A549 (cell line): ENCODE measurements at regions not wholly inside any gene's neighbourhood (a gene's known extent, or its start where the extent isn't known, plus 50 kb on each side); places are given as distances from the start of the nearest gene placed in this dataset.

ENCODE experiments used
- FOSL2 ChIP-seq, 2 experiments: fragments of 450-650 bp in 1 of 2; fragments of >200 bp in 1 of 2; sonication (Bioruptor Twin) in 1 of 2; formaldehyde crosslinking; IDR thresholded peaks; 2 replicates each; pipeline versions ENCODE4 v1.5.0 to v1.6.1; 2016 to 2020; ENCODE audit warnings: mild to moderate bottlenecking in 1 of 2, moderate library complexity in 1 of 2
- KDM5A ChIP-seq: fragments of 200-600 bp; sonication (generic); IDR thresholded peaks from 2 replicates; pipeline ENCODE4 v1.6.1; 2016; ENCODE audit warnings: antibody characterized with exemption, mild to moderate bottlenecking
- MYC ChIP-seq: IDR thresholded peaks from 2 replicates; pipeline ENCODE4 v1.6.1; 2012; ENCODE audit warnings: mild to moderate bottlenecking, inconsistent platforms, low read length, improper control_type of control experiment, borderline replicate concordance
- POLR2A ChIP-seq: IDR thresholded peaks from 2 replicates; pipeline ENCODE4 v1.6.1; 2012; ENCODE audit warnings: mild to moderate bottlenecking, low read length
- TF ChIP-seq, protein P1 (sequence below): IDR thresholded peaks from 2 replicates; pipeline ENCODE4 v1.6.1; 2012

DNA sequence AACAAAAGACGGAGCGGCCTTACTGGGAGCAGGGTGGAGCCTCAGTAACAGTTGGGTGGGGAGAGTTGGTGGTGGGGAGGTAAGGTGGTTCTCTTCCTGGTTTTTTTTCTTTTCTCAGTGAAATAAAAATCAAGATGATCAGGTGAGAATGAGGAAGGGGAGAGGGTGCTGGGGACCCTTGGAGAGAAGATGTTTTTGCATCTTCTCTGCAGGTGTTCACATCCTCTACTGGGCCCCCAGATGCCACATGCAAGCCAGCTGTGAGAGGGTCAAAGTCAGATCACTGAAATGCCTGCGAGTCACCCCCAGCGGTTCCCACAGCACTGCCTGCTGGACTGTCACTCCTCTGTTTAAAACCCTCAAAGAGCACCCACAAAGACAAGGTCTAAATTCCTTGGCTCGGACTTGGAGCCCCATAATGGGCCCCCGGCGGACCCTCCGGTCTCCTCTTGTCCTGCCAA is 69.8 kb upstream of the FHL2 start:
- TF ChIP-seq POLR2A (no peak), FOSL2 (IDR thresholded peaks at IDR 0.05) (no peak), FOSL2 (CRISPR knock-in tag; IDR thresholded peaks at IDR 0.05) (no peak), MYC (no peak), KDM5A (no peak)
- TF ChIP-seq, protein P1, sequence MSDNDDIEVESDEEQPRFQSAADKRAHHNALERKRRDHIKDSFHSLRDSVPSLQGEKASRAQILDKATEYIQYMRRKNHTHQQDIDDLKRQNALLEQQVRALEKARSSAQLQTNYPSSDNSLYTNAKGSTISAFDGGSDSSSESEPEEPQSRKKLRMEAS = no peak
